Vagina (tissue), 2 donors: ENCODE measurements at regions not wholly inside any gene's neighbourhood (a gene's known extent, or its start where the extent isn't known, plus 50 kb on each side); places are given as distances from the start of the nearest gene placed in this dataset.

Experiments used
- DNase-seq, 2 donors: peaks; one replicate each; pipeline ENCODE4 v3.0.0-alpha.2; 2017; ENCODE audit errors: extremely low spot score in 2 of 2
- H3K27ac ChIP-seq: fragments of 200-600 bp; sonication (generic); one replicate; pipeline ENCODE4 v1.5.1; 2019
- H3K27me3 ChIP-seq: fragments of 200-600 bp; sonication (generic); one replicate; pipeline ENCODE4 v1.5.1; 2019
- H3K36me3 ChIP-seq, 2 donors: fragments of 200-600 bp; sonication (generic); one replicate each; pipeline ENCODE4 v1.5.1; 2017 to 2019
- H3K4me1 ChIP-seq: fragments of 200-600 bp; sonication (generic); one replicate; pipeline ENCODE4 v1.5.1; 2019
- H3K4me3 ChIP-seq, 2 donors: fragments of 200-600 bp; sonication (generic); 1 replicate in 1 of 2; 2 replicates in 1 of 2; pipeline ENCODE4 v1.5.1; 2016 to 2019
- H3K9me3 ChIP-seq: fragments of 200-600 bp; sonication (generic); one replicate; pipeline ENCODE4 v1.5.1; 2019
- CTCF ChIP-seq, 3 experiments: fragments of 450-650 bp in 2 of 3; fragments of 200-600 bp in 1 of 3; sonication (generic) in 1 of 3; IDR thresholded peaks; one replicate each; pipeline ENCODE4 v1.5.1; 2017 to 2019; ENCODE audit warnings: antibody characterized with exemption in 3 of 3, mild to moderate bottlenecking in 2 of 3, moderate library complexity in 2 of 3
- POLR2A ChIP-seq, 2 donors: fragments of 450-650 bp; IDR thresholded peaks; one replicate each; pipeline ENCODE4 v1.6.1; 2017; ENCODE audit warnings: antibody characterized with exemption in 2 of 2, mild to moderate bottlenecking in 2 of 2, moderate library complexity in 2 of 2
- POLR2AphosphoS5 ChIP-seq, 2 donors: sonication (generic); formaldehyde crosslinking; IDR thresholded peaks; one replicate each; pipeline ENCODE4 v1.9.0; 2017; ENCODE audit warnings: antibody characterized with exemption in 2 of 2, mild to moderate bottlenecking in 2 of 2, low read depth in 1 of 2; ENCODE audit not compliant: insufficient read depth in 1 of 2
- intact Hi-C: fragments of 100-400 bp; cut with DNase I; formaldehyde crosslinking; loops from one replicate; pipeline ENCODE4 v1.15.1; 2023

- H3K36me3 ChIP-seq: no peaks in the 10 kb centered on the region
- intact Hi-C loops: no loop called here
- H3K27me3 ChIP-seq: no peaks in the 10 kb centered on the region
- no peak for TF ChIP-seq POLR2AphosphoS5 (IDR thresholded peaks at IDR 0.05; ENCODE audit: insufficient read depth in 1 of 2, low read depth in 1 of 2)
- no peak for TF ChIP-seq POLR2A (IDR thresholded peaks at IDR 0.05)
- no peak for TF ChIP-seq CTCF (IDR thresholded peaks at IDR 0.05)
- H3K4me1 ChIP-seq: no peaks in the 10 kb centered on the region
- no peaks in the 10 kb centered on the region for H3K9me3 ChIP-seq
- peak in 1 of 2 donors; percentile 64 for DNase-seq
- no peak overlapping the region for H3K4me3 ChIP-seq
- H3K27ac ChIP-seq: no peak overlapping the region
Observed at GRCh38 chr10:78898341-78899097, 170.2 kb upstream of the ZMIZ1 start.

GRCh38 chr10:78899098-78899754, 169.5 kb upstream of the ZMIZ1 start:
- no peak for TF ChIP-seq CTCF (IDR thresholded peaks at IDR 0.05)
- TF ChIP-seq POLR2A (IDR thresholded peaks at IDR 0.05): no peak
- TF ChIP-seq POLR2AphosphoS5 (IDR thresholded peaks at IDR 0.05; ENCODE audit: insufficient read depth in 1 of 2, low read depth in 1 of 2): no peak

GRCh38 chr10:78899996-78900714, 168.6 kb upstream of the ZMIZ1 start:
- no peaks in the 10 kb centered on the region for H3K36me3 ChIP-seq
- H3K4me3 ChIP-seq: no peak overlapping the region
- intact Hi-C loops: no loop called here
- H3K9me3 ChIP-seq: no peaks in the 10 kb centered on the region
- no peaks in the 10 kb centered on the region for H3K4me1 ChIP-seq
- H3K27ac ChIP-seq: peak overlapping the region; percentile 6
- TF ChIP-seq POLR2A (IDR thresholded peaks at IDR 0.05): no peak
- TF ChIP-seq CTCF (IDR thresholded peaks at IDR 0.05): no peak
- TF ChIP-seq POLR2AphosphoS5 (IDR thresholded peaks at IDR 0.05; ENCODE audit: insufficient read depth in 1 of 2, low read depth in 1 of 2): no peak
- no peaks in the 10 kb centered on the region for H3K27me3 ChIP-seq
- DNase-seq: peak; percentile 90 to 91

More at GRCh38 chr10:78899098-78899754, 169.5 kb upstream of the ZMIZ1 start:
- H3K27me3 ChIP-seq: no peaks in the 10 kb centered on the region
- no peaks in the 10 kb centered on the region for H3K4me1 ChIP-seq
- no peaks in the 10 kb centered on the region for H3K9me3 ChIP-seq
- intact Hi-C loops: no loop called here
- H3K4me3 ChIP-seq: no peak overlapping the region
- no peak for DNase-seq
- no peaks in the 10 kb centered on the region for H3K36me3 ChIP-seq
- H3K27ac ChIP-seq: no peak overlapping the region

- no peaks in the 10 kb centered on the region for H3K9me3 ChIP-seq
- intact Hi-C loops: no loop called here
- TF ChIP-seq POLR2AphosphoS5 (IDR thresholded peaks at IDR 0.05; ENCODE audit: insufficient read depth in 1 of 2, low read depth in 1 of 2) (no peak), CTCF (IDR thresholded peaks at IDR 0.05) (no peak), POLR2A (IDR thresholded peaks at IDR 0.05) (no peak)
- no peaks in the 10 kb centered on the region for H3K36me3 ChIP-seq
- no peak overlapping the region for H3K4me3 ChIP-seq
- no peaks in the 10 kb centered on the region for H3K27me3 ChIP-seq
- H3K27ac ChIP-seq: peak overlapping the region; percentile 6
- H3K4me1 ChIP-seq: no peaks in the 10 kb centered on the region
- peak; percentile 52 to 79 for DNase-seq
Observed at GRCh38 chr10:78900715-78901430, 167.9 kb upstream of the ZMIZ1 start.
